GM23338 (cell line): ENCODE measurements at regions not wholly inside any gene's neighbourhood (a gene's known extent, or its start where the extent isn't known, plus 50 kb on each side); places are given as distances from the start of the nearest gene placed in this dataset.

Source experiments
- CREB1 ChIP-seq: fragments of 250-450 bp; sonication (Bioruptor Pico); IDR thresholded peaks from 2 replicates; pipeline ENCODE4 v1.5.0; 2020; ENCODE audit warnings: low read depth, mild to moderate bottlenecking, moderate library complexity
- CTCF ChIP-seq, 2 experiments: fragments of 200-600 bp in 1 of 2; sonication (generic) in 1 of 2; conservative IDR thresholded peaks; 2 replicates each; pipeline versions ENCODE4 v1.5.1 to v1.6.1; 2016 to 2017; ENCODE audit warnings: antibody characterized with exemption in 2 of 2, low read depth in 2 of 2, mild to moderate bottlenecking in 2 of 2, moderate library complexity in 1 of 2
- ETS1 ChIP-seq: IDR thresholded peaks from 2 replicates; pipeline ENCODE4 v1.6.1; 2016; ENCODE audit warnings: antibody characterized with exemption
- EZH2 ChIP-seq: fragments of 200-600 bp; sonication (generic); IDR thresholded peaks from one replicate; pipeline ENCODE4 v1.8.0; 2017; ENCODE audit warnings: antibody characterized with exemption, mild to moderate bottlenecking, low read depth; ENCODE audit not compliant: unreplicated experiment
- EZH2phosphoT487 ChIP-seq: fragments of 200-600 bp; sonication (generic); IDR thresholded peaks from one replicate; pipeline ENCODE4 v1.8.1; 2018; ENCODE audit warnings: antibody characterized with exemption; ENCODE audit not compliant: unreplicated experiment
- JUNB ChIP-seq: IDR thresholded peaks from one replicate; pipeline ENCODE4 v1.6.1; 2016; ENCODE audit warnings: antibody characterized with exemption; ENCODE audit not compliant: unreplicated experiment
- POLR2AphosphoS5 ChIP-seq: IDR thresholded peaks from 2 replicates; pipeline ENCODE4 v1.6.1; 2016; ENCODE audit warnings: antibody characterized with exemption, low read depth
- REST ChIP-seq: IDR thresholded peaks from one replicate; pipeline ENCODE4 v1.6.1; 2018; ENCODE audit warnings: antibody characterized with exemption; ENCODE audit not compliant: unreplicated experiment

GRCh38 chr10:29772403-29772802 is 137.6 kb upstream of the SVIL start:
- no peak for TF ChIP-seq POLR2AphosphoS5
- no peak for TF ChIP-seq EZH2
- TF ChIP-seq CTCF (conservative IDR thresholded peaks at IDR 0.05; ENCODE audit: low read depth in 2 of 2): no peak
- TF ChIP-seq REST: no peak
- TF ChIP-seq EZH2phosphoT487: no peak
- TF ChIP-seq ETS1: no peak
- TF ChIP-seq JUNB: no peak
- no peak for TF ChIP-seq CREB1 (CRISPR knock-in tag)
